DND-41 (cell line): ENCODE measurements at regions not wholly inside any gene's neighbourhood (a gene's known extent, or its start where the extent isn't known, plus 50 kb on each side); places are given as distances from the start of the nearest gene placed in this dataset.
"Not testable (repeated sequence)": the region's sequence is repeated elsewhere in the genome, so short reads cannot be mapped to it uniquely, and the experiment has no call there.

ENCODE experiments used
- ATAC-seq: fragments of 200-7000 bp; cut with Tn5 transposase; 3 replicates; pipeline ENCODE4 v1.9.1; 2021; ENCODE audit warnings: low read depth; ENCODE audit not compliant: insufficient read depth
- DNase-seq: peaks from one replicate; pipeline ENCODE4 v3.0.0-alpha.2; 2020
- H2AFZ ChIP-seq: 2 replicates; pipeline ENCODE4 v1.6.0; 2012; ENCODE audit warnings: low read depth, low read length
- H3K27ac ChIP-seq: 2 replicates; pipeline ENCODE4 v1.5.1; 2012; ENCODE audit warnings: low read length, inconsistent platforms
- H3K27me3 ChIP-seq: fragments of 200-600 bp; sonication (generic); 2 replicates; pipeline ENCODE4 v1.6.0; 2012; ENCODE audit warnings: low read length, mild to moderate bottlenecking, inconsistent platforms; ENCODE audit not compliant: insufficient read depth, poor library complexity
- H3K36me3 ChIP-seq: 2 replicates; pipeline ENCODE4 v1.5.1; 2012; ENCODE audit warnings: low read length, inconsistent platforms; ENCODE audit not compliant: insufficient read depth
- H3K4me1 ChIP-seq: 2 replicates; pipeline ENCODE4 v1.5.1; 2012; ENCODE audit warnings: mild to moderate bottlenecking, low read length; ENCODE audit not compliant: insufficient read depth
- H3K4me2 ChIP-seq: 2 replicates; pipeline ENCODE4 v1.6.0; 2012; ENCODE audit warnings: mild to moderate bottlenecking, moderate library complexity, low read length, inconsistent platforms; ENCODE audit not compliant: insufficient read depth
- H3K4me3 ChIP-seq, 2 experiments: fragments of 200-600 bp in 1 of 2; shearing (Covaris generic) in 1 of 2; 2 replicates each; pipeline ENCODE4 v1.5.1; 2012 to 2016; ENCODE audit warnings: inconsistent platforms in 2 of 2, low read length in 2 of 2, mild to moderate bottlenecking in 2 of 2, low read depth in 1 of 2, moderate library complexity in 1 of 2
- H3K79me2 ChIP-seq: 2 replicates; pipeline ENCODE4 v1.6.0; 2012; ENCODE audit warnings: low read length, inconsistent platforms; ENCODE audit not compliant: insufficient read depth
- H3K9ac ChIP-seq: 2 replicates; pipeline ENCODE4 v1.6.0; 2012; ENCODE audit warnings: low read depth, mild to moderate bottlenecking, inconsistent platforms, low read length, moderate library complexity
- H3K9me3 ChIP-seq: 2 replicates; pipeline ENCODE4 v1.5.1; 2012; ENCODE audit warnings: low read length, moderate library complexity, mild to moderate bottlenecking, inconsistent platforms; ENCODE audit not compliant: insufficient read depth, severe bottlenecking
- H4K20me1 ChIP-seq: 2 replicates; pipeline ENCODE4 v1.6.0; 2012; ENCODE audit warnings: low read length; ENCODE audit not compliant: insufficient read depth
- CTCF ChIP-seq: IDR thresholded peaks from 2 replicates; pipeline ENCODE4 v1.5.1; 2012; ENCODE audit warnings: borderline replicate concordance, low read length, moderate library complexity, mild to moderate bottlenecking; ENCODE audit not compliant: poor library complexity, severe bottlenecking; ENCODE audit errors: extremely low read depth
- EZH2 ChIP-seq: IDR thresholded peaks from 3 replicates; pipeline ENCODE4 v1.6.1; 2012; ENCODE audit warnings: borderline replicate concordance, low read depth, mild to moderate bottlenecking, moderate library complexity, low read length, inconsistent platforms; ENCODE audit not compliant: severe bottlenecking

- no peaks in the 10 kb centered on the region for H4K20me1 ChIP-seq
- H3K27me3 ChIP-seq = no peaks in the 10 kb centered on the region
- H3K36me3 ChIP-seq = no peaks in the 10 kb centered on the region
- no peaks in the 10 kb centered on the region for H3K4me1 ChIP-seq
- TF ChIP-seq CTCF = no peak
- no peak for TF ChIP-seq EZH2
- ATAC-seq = no peak
- H2AFZ ChIP-seq = no peak overlapping the region
- no peak overlapping the region for H3K27ac ChIP-seq
- no peak overlapping the region for H3K9ac ChIP-seq
- H3K4me2 ChIP-seq = no peak overlapping the region
- H3K9me3 ChIP-seq = no peaks in the 10 kb centered on the region
- H3K4me3 ChIP-seq = no peak overlapping the region
- DNase-seq = no peak
- H3K79me2 ChIP-seq = no peaks in the 10 kb centered on the region
Measured at GRCh38 chr6:51118792-51119191, 300.1 kb downstream of the TFAP2B start.

- H3K4me2 ChIP-seq = no peak overlapping the region
Measured at GRCh38 chr6:51120016-51120415, 301.3 kb downstream of the TFAP2B start.

GRCh38 chr6:51121380-51121976 lies 302.8 kb downstream of the TFAP2B start:
- DNase-seq = peak; percentile 5
- H3K4me2 ChIP-seq, H2AFZ ChIP-seq, H3K27ac ChIP-seq, H3K9ac ChIP-seq, H3K4me1 ChIP-seq, H3K4me3 ChIP-seq, H3K27me3 ChIP-seq, H4K20me1 ChIP-seq, H3K36me3 ChIP-seq, ATAC-seq, H3K79me2 ChIP-seq, H3K9me3 ChIP-seq: not testable (repeated sequence)

More at GRCh38 chr6:51120016-51120415, 301.3 kb downstream of the TFAP2B start:
- DNase-seq (no peak), ATAC-seq (no peak)
- Histone ChIP-seq H3K79me2 (no peaks in the 10 kb centered on the region), H3K36me3 (no peaks in the 10 kb centered on the region), H2AFZ (no peak overlapping the region), H3K27ac (no peak overlapping the region), H4K20me1 (no peaks in the 10 kb centered on the region), H3K4me3 (no peak overlapping the region), H3K9me3 (no peaks in the 10 kb centered on the region), H3K27me3 (no peaks in the 10 kb centered on the region), H3K4me1 (no peaks in the 10 kb centered on the region), H3K9ac (no peak overlapping the region)
- TF ChIP-seq EZH2 (no peak), CTCF (no peak)

GRCh38 chr6:51129043-51129442 lies 310.4 kb downstream of the TFAP2B start:
- no peaks in the 10 kb centered on the region for H3K27me3 ChIP-seq
- no peaks in the 10 kb centered on the region for H3K4me1 ChIP-seq
- H4K20me1 ChIP-seq = no peaks in the 10 kb centered on the region
- no peak overlapping the region for H2AFZ ChIP-seq
- H3K36me3 ChIP-seq = no peaks in the 10 kb centered on the region
- no peaks in the 10 kb centered on the region for H3K79me2 ChIP-seq
- H3K9me3 ChIP-seq = no peaks in the 10 kb centered on the region
- H3K4me3 ChIP-seq = no peak overlapping the region
- no peak overlapping the region for H3K4me2 ChIP-seq
- H3K27ac ChIP-seq = no peak overlapping the region
- no peak for TF ChIP-seq EZH2
- TF ChIP-seq CTCF = no peak
- no peak for DNase-seq
- H3K9ac ChIP-seq = no peak overlapping the region
- ATAC-seq = no peak
